HCT116 (cell line): ENCODE measurements at regions not wholly inside any gene's neighbourhood (a gene's known extent, or its start where the extent isn't known, plus 50 kb on each side); places are given as distances from the start of the nearest gene placed in this dataset.

Experiments used
- CEBPB ChIP-seq: IDR thresholded peaks from 2 replicates; pipeline ENCODE4 v1.6.1; 2012; ENCODE audit warnings: low read depth
- CTCF ChIP-seq, 3 experiments: fragments of 200-600 bp in 1 of 3; sonication (generic) in 1 of 3; IDR thresholded peaks in 2 of 3; conservative IDR thresholded peaks in 1 of 3; 2 replicates each; pipeline ENCODE4 v1.5.1; 2012 to 2017; ENCODE audit warnings: low read depth in 2 of 3, low read length in 2 of 3, antibody characterized with exemption in 1 of 3, borderline replicate concordance in 1 of 3, control low read depth in 1 of 3, mild to moderate bottlenecking in 1 of 3, mixed read lengths in 1 of 3, mixed run types in 1 of 3, moderate library complexity in 1 of 3; ENCODE audit not compliant: insufficient read depth in 1 of 3
- EZH2 ChIP-seq: fragments of 200-600 bp; sonication (generic); IDR thresholded peaks from 2 replicates; pipeline ENCODE4 v1.6.1; 2017; ENCODE audit warnings: antibody characterized with exemption, mixed run types
- EZH2phosphoT487 ChIP-seq: fragments of 200-600 bp; IDR thresholded peaks from 2 replicates; pipeline ENCODE4 v1.6.1; 2018; ENCODE audit warnings: antibody characterized with exemption, borderline replicate concordance
- YY1 ChIP-seq: IDR thresholded peaks from 2 replicates; pipeline ENCODE4 v1.6.1; 2011; ENCODE audit warnings: low read length, low read depth, moderate library complexity, mild to moderate bottlenecking; ENCODE audit not compliant: insufficient replicate concordance; ENCODE audit errors: extremely low read depth

- TF ChIP-seq YY1 (no peak), CTCF (IDR thresholded peaks at IDR 0.05 in 2 of 3, conservative IDR thresholded peaks at IDR 0.05 in 1 of 3; ENCODE audit: borderline replicate concordance in 1 of 3, insufficient read depth in 1 of 3, low read depth in 2 of 3, low read length in 2 of 3) (no peak; a peak in 1 of 6 replicates), CEBPB (no peak), EZH2phosphoT487 (no peak), EZH2 (no peak)
Measured at GRCh38 chr12:30837595-30837994, 82.8 kb upstream of the CAPRIN2 start.
